ENCODE measurements at regions not wholly inside any gene's neighbourhood (a gene's known extent, or its start where the extent isn't known, plus 50 kb on each side); places are given as distances from the start of the nearest gene placed in this dataset.

- Histone ChIP-seq H3K79me2 (ENCODE audit: insufficient read depth, low read length) (no peaks in the 10 kb centered on the region), H4K20me1 (ENCODE audit: low read depth, low read length) (no peaks in the 10 kb centered on the region), H3K36me3 (ENCODE audit: low read length) (no peaks in the 10 kb centered on the region), H3K4me3 (ENCODE audit: insufficient read depth, low read length, poor library complexity, severe bottlenecking) (peak overlapping the region; percentile 19), H3K9me2 (replicated peaks; ENCODE audit: insufficient read depth, low read length) (no peaks in the 10 kb centered on the region), H3K9me3 (ENCODE audit: insufficient read depth, low read length) (no peaks in the 10 kb centered on the region), H3K27me3 (ENCODE audit: low read length) (no peaks in the 10 kb centered on the region), H3K27ac (ENCODE audit: low read depth, low read length) (peak overlapping the region; percentile 91), H3F3A (ENCODE audit: insufficient read depth) (peaks cover 6% of the 10 kb centered on the region; the same call in 1 of the 2 replicates), H3K9ac (ENCODE audit: low read length) (peak overlapping the region; percentile 23; the same call in 1 of the 2 replicates), H3K4me2 (ENCODE audit: low read depth, low read length, poor library complexity, severe bottlenecking) (peak overlapping the region; percentile 87), H2AFZ (ENCODE audit: low read depth, low read length, severe bottlenecking) (peak overlapping the region; percentile 69)
- TF ChIP-seq CTCF (IDR thresholded peaks at IDR 0.05; ENCODE audit: insufficient read depth, low read length, poor library complexity, severe bottlenecking) = no peak
- TF ChIP-seq EZH2phosphoT487 (conservative IDR thresholded peaks at IDR 0.05; ENCODE audit: low read length) = no peak
Measured at GRCh38 chr5:164741376-164741775, 1236.0 kb downstream of the MAT2B start.

- H3K9ac ChIP-seq (ENCODE audit: low read length) = peak overlapping the region; percentile 26
- H3F3A ChIP-seq (ENCODE audit: insufficient read depth) = peaks cover 6% of the 10 kb centered on the region; the same call in 1 of the 2 replicates
- H3K79me2 ChIP-seq (ENCODE audit: insufficient read depth, low read length) = no peaks in the 10 kb centered on the region
Measured at GRCh38 chr5:164742025-164742424, 1236.6 kb downstream of the MAT2B start.

GRCh38 chr5:164746723-164747122, 1241.3 kb downstream of the MAT2B start:
- Histone ChIP-seq H3K27ac (ENCODE audit: low read depth, low read length) (no peak overlapping the region), H3K79me2 (ENCODE audit: insufficient read depth, low read length) (no peaks in the 10 kb centered on the region), H3K36me3 (ENCODE audit: low read length) (no peaks in the 10 kb centered on the region), H3K4me3 (ENCODE audit: insufficient read depth, low read length, poor library complexity, severe bottlenecking) (no peak overlapping the region), H3K9me2 (replicated peaks; ENCODE audit: insufficient read depth, low read length) (no peaks in the 10 kb centered on the region), H3K4me2 (ENCODE audit: low read depth, low read length, poor library complexity, severe bottlenecking) (peak overlapping the region; percentile 9), H3F3A (ENCODE audit: insufficient read depth) (peaks cover 6% of the 10 kb centered on the region; the same call in 1 of the 2 replicates), H3K9me3 (ENCODE audit: insufficient read depth, low read length) (no peaks in the 10 kb centered on the region), H2AFZ (ENCODE audit: low read depth, low read length, severe bottlenecking) (peak overlapping the region; percentile 36), H3K27me3 (ENCODE audit: low read length) (no peaks in the 10 kb centered on the region), H4K20me1 (ENCODE audit: low read depth, low read length) (no peaks in the 10 kb centered on the region), H3K9ac (ENCODE audit: low read length) (no peak overlapping the region)
- TF ChIP-seq CTCF (IDR thresholded peaks at IDR 0.05; ENCODE audit: insufficient read depth, low read length, poor library complexity, severe bottlenecking) = no peak

More at GRCh38 chr5:164742025-164742424, 1236.6 kb downstream of the MAT2B start:
- Histone ChIP-seq H2AFZ (ENCODE audit: low read depth, low read length, severe bottlenecking) (peak overlapping the region; percentile 69), H3K27ac (ENCODE audit: low read depth, low read length) (peak overlapping the region; percentile 91), H3K9me2 (replicated peaks; ENCODE audit: insufficient read depth, low read length) (no peaks in the 10 kb centered on the region), H3K9me3 (ENCODE audit: insufficient read depth, low read length) (no peaks in the 10 kb centered on the region), H3K4me2 (ENCODE audit: low read depth, low read length, poor library complexity, severe bottlenecking) (peak overlapping the region; percentile 87), H3K4me3 (ENCODE audit: insufficient read depth, low read length, poor library complexity, severe bottlenecking) (peak overlapping the region; percentile 26), H3K27me3 (ENCODE audit: low read length) (no peaks in the 10 kb centered on the region), H3K36me3 (ENCODE audit: low read length) (no peaks in the 10 kb centered on the region), H4K20me1 (ENCODE audit: low read depth, low read length) (no peaks in the 10 kb centered on the region)
- TF ChIP-seq EZH2phosphoT487 (conservative IDR thresholded peaks at IDR 0.05; ENCODE audit: low read length) (no peak), CTCF (IDR thresholded peaks at IDR 0.05; ENCODE audit: insufficient read depth, low read length, poor library complexity, severe bottlenecking) (no peak)

All from SU-DHL-6 (cell line).